ENCODE measurements at regions not wholly inside any gene's neighbourhood (a gene's known extent, or its start where the extent isn't known, plus 50 kb on each side); places are given as distances from the start of the nearest gene placed in this dataset.
A peak's percentile ranks its signal among the peaks of the same experiment; 100 is the strongest.

DNA sequence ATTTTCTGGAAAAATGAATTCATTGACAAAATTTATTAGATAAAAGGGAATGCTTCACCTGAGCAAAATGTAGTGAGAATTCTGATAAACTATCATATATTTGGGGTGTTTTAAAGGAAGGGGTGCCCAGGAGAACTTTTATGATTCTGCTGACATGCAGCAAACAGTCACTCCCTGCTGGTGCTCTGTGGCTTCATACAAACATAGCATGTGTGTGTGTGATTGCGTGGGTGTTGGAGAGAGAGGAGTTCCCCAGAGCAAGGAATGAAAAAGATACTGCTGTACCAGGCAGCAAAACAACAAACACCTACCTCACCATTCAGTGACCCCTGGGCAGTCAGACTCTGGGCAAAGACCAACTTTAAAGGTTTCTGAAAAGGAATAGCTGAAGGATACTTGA, 546.7 kb downstream of the RFC3 start:
- H3K23ac ChIP-seq (ENCODE audit: insufficient read length, low read depth, low read length), result no peak overlapping the region
- peaks cover 5% of the 10 kb centered on the region in 2 experiments for H3K9me3 Mint-ChIP-seq
- H3K4ac ChIP-seq (ENCODE audit: low read depth, low read length), result no peak overlapping the region
- H3T11ph ChIP-seq (ENCODE audit: low read length), result no peak overlapping the region
- H4K20me1 ChIP-seq (ENCODE audit: control insufficient read depth, insufficient read depth, insufficient read length), result no peaks in the 10 kb centered on the region
- no peaks in the 10 kb centered on the region for H3K4me1 Mint-ChIP-seq
- no peaks in the 10 kb centered on the region for H3K4me1 ChIP-seq (ENCODE audit: insufficient read depth, low read length)
- H3K9me3 ChIP-seq (ENCODE audit: control insufficient read depth, low read depth, low read length), result no peaks in the 10 kb centered on the region
- H2BK120ac ChIP-seq (ENCODE audit: low read depth, low read length, poor library complexity, severe bottlenecking), result no peak overlapping the region
- H3K56ac ChIP-seq (ENCODE audit: insufficient read length, low read depth, low read length), result no peak overlapping the region
- H2BK12ac ChIP-seq (ENCODE audit: insufficient read length, low read depth, low read length), result no peak overlapping the region
- no peak for DNase-seq
- TF ChIP-seq, protein P1, sequence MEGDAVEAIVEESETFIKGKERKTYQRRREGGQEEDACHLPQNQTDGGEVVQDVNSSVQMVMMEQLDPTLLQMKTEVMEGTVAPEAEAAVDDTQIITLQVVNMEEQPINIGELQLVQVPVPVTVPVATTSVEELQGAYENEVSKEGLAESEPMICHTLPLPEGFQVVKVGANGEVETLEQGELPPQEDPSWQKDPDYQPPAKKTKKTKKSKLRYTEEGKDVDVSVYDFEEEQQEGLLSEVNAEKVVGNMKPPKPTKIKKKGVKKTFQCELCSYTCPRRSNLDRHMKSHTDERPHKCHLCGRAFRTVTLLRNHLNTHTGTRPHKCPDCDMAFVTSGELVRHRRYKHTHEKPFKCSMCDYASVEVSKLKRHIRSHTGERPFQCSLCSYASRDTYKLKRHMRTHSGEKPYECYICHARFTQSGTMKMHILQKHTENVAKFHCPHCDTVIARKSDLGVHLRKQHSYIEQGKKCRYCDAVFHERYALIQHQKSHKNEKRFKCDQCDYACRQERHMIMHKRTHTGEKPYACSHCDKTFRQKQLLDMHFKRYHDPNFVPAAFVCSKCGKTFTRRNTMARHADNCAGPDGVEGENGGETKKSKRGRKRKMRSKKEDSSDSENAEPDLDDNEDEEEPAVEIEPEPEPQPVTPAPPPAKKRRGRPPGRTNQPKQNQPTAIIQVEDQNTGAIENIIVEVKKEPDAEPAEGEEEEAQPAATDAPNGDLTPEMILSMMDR (conservative IDR thresholded peaks at IDR 0.05), result no peak
- H3K79me2 ChIP-seq (ENCODE audit: insufficient read depth, low read length), result no peaks in the 10 kb centered on the region
- no peak overlapping the region for H3K27ac ChIP-seq (ENCODE audit: insufficient read length, low read depth, low read length)
- H3K36me3 Mint-ChIP-seq (ENCODE audit: insufficient read depth in 1 of 3, low read depth in 3 of 3), result peaks cover 0 to 4% (median 2%) of the 10 kb centered on the region in 3 experiments; a peak in 4 of 7 replicates
- no peaks in the 10 kb centered on the region for H3K23me2 ChIP-seq (ENCODE audit: insufficient read length, low read depth, low read length, poor library complexity, severe bottlenecking)
- H3K18ac ChIP-seq (ENCODE audit: insufficient read length, low read depth, low read length), result no peak overlapping the region
- no peak overlapping the region for H3K4me3 Mint-ChIP-seq
- peak overlapping the region in 1 of 3 experiments; percentile 59; a peak in 1 of 7 replicates for H3K27ac Mint-ChIP-seq
- no peak overlapping the region for H4K8ac ChIP-seq (replicated peaks; ENCODE audit: insufficient read length, low read depth, low read length)
- H2AFZ ChIP-seq (ENCODE audit: low read length), result no peak overlapping the region
- no peak overlapping the region for H2BK15ac ChIP-seq (ENCODE audit: low read depth, low read length)
- no peaks in the 10 kb centered on the region for H3K79me1 ChIP-seq (ENCODE audit: insufficient read depth, low read depth, low read length, poor library complexity, severe bottlenecking)
- no peak overlapping the region for H2BK5ac ChIP-seq (ENCODE audit: insufficient read length, low read length)
- no peaks in the 10 kb centered on the region for H3K27me3 ChIP-seq (ENCODE audit: insufficient read depth, low read length)
- whole genome bisulfite sequencing (ENCODE audit: extremely low coverage, insufficient read length, low lambda C conversion rate), result no CpG with 5 or more reads among the region's 1 CpG
- no peak overlapping the region for H3K4me2 ChIP-seq (ENCODE audit: insufficient read depth, insufficient read length, low read length)
- no peaks in the 10 kb centered on the region; the same call in 1 of the 2 replicates for H3K27me3 Mint-ChIP-seq (ENCODE audit: low read depth)
- H3K9ac ChIP-seq (ENCODE audit: extremely low read depth, insufficient read length, low read length), result no peak overlapping the region
- no peak overlapping the region for H2BK20ac ChIP-seq (ENCODE audit: low read depth, low read length, poor library complexity, severe bottlenecking)
- H2AK5ac ChIP-seq (ENCODE audit: insufficient read length, low read length), result no peak overlapping the region
- no peak overlapping the region for H4K5ac ChIP-seq (ENCODE audit: insufficient read length, low read depth, low read length)
- H4K91ac ChIP-seq (ENCODE audit: insufficient read length, low read depth, low read length), result no peak overlapping the region
- H3K14ac ChIP-seq (ENCODE audit: insufficient read depth, low read length), result no peak overlapping the region

Measured in H9 (cell line).